HG03060 (cell line): ENCODE measurements at regions not wholly inside any gene's neighbourhood (a gene's known extent, or its start where the extent isn't known, plus 50 kb on each side); places are given as distances from the start of the nearest gene placed in this dataset.

Experiments used
- ATAC-seq: cut with Tn5 transposase; IDR thresholded peaks from one replicate; pipeline ENCODE4 v1.9.1; 2021; ENCODE audit warnings: low read depth, moderate number of reproducible peaks; ENCODE audit not compliant: unreplicated experiment

- no peak for ATAC-seq
Observed at GRCh38 chr9:27743490-27743889, 170.2 kb upstream of the C9orf72 start.

GRCh38 chr9:27747450-27747849 is 174.2 kb upstream of the C9orf72 start:
- ATAC-seq = no peak

- no peak for ATAC-seq
Observed at GRCh38 chr9:27749838-27750237, 176.6 kb upstream of the C9orf72 start.

DNA sequence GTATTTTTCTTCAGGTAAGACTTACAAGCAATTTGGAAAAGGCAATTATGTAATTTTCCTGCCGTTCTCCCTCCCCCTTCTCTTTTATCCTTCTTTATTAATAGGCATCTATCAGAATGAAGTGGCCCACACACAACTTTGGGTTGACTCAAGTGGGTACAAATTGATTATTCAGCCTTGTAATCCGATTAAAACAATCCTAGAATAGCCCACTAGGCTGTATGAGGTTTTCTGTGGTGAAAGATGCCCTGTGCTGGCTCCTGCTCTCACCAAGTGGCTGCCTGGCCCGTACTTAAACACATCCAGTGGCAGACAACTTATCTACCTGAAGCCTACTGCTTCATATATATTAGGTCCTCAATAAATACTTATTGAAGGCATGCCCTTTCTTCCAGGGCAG is 177.3 kb upstream of the C9orf72 start:
- no peak for ATAC-seq

DNA sequence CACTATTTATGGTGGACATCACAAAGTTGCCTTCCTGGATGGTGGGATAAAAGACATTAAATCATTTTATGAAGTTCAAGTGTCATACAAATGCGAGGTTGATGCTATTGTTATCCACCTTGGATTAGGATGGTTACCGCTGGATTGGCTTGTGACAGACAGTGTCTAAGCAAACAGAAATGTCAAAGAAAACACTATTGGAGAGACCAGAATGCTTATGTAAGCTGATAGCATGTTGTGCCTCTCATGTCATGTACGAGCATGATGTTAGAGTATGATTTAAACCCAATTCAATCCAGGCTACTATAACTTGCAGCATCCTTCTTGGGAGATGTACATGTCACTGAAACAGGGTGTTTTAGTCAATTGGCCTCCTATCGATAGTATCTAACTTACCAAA is 178.8 kb upstream of the C9orf72 start:
- ATAC-seq = no peak

- ATAC-seq = no peak
Observed at GRCh38 chr9:27755846-27756245, 182.6 kb upstream of the C9orf72 start.

- no peak for ATAC-seq
Observed at GRCh38 chr9:27756418-27756817, 183.1 kb upstream of the C9orf72 start.

GRCh38 chr9:27763831-27764230 is 190.6 kb upstream of the C9orf72 start:
- no peak for ATAC-seq

GRCh38 chr9:27765266-27766072 is 192.2 kb upstream of the C9orf72 start:
- no peak for ATAC-seq

- ATAC-seq = no peak
Observed at GRCh38 chr9:27766073-27766835, 193.0 kb upstream of the C9orf72 start.

DNA sequence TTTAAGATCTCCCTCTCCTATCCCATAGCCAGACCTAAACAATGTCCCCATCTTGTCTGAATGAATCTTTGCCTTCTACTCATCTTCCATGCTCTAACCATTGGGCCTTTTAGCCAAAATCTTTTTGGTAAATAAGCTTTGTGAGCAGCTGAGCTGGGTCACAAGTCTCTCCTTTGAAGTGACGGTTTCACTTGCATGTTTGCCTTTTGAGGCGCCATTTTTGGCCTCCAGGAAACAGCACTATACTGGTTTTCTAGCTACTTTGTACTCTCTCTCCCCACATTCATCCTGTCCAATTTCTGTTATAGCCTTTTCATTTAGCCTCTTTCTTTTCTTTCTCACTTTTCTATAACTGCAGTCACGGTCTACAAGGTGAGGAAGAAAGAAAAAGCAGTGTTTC is 195.5 kb upstream of the C9orf72 start:
- no peak for ATAC-seq

DNA sequence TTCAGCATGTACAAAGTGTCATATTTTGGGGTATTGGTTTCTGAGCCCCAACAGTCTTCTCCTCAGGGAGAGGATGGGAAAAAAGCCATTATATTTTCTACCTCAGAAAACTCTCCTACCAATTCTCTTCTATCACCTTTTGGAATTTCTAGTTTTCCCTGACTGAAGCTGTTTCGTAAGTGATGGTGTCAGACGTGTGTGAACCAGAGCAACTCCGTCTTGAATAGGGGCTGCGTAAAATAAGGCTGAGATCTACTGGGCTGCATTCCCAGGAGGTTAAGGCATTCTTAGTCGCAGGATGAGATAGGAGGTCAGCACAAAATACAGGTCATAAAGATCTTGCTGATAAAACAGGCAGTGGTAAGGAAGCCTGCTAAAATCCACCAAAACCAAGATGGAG is 197.3 kb upstream of the C9orf72 start:
- ATAC-seq = no peak

GRCh38 chr9:27771803-27772545 is 198.7 kb upstream of the C9orf72 start:
- no peak for ATAC-seq

GRCh38 chr9:27784847-27785713 is 211.8 kb upstream of the C9orf72 start:
- no peak for ATAC-seq

DNA sequence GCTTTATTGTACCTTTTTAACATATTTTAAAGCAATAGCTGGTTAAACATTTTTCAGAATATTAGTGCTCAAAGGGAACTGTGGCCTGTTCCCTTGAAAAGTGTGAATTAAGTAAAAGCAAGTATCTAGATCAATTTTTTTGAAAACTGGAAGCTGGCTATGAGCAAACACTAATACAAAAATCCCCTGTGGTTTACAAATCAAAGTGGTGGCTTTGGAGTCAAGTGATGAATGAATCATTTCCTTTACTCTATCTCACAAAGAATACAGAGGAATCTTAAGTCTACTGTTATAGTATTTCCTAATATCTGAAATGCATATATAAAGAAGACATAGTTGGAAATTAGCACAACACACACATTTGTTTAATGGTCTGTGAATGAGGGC is 212.4 kb upstream of the C9orf72 start:
- no peak for ATAC-seq

GRCh38 chr9:27787891-27788290 is 214.6 kb upstream of the C9orf72 start:
- no peak for ATAC-seq

GRCh38 chr9:27791311-27791710 is 218.0 kb upstream of the C9orf72 start:
- ATAC-seq = no peak

- ATAC-seq = no peak
Observed at GRCh38 chr9:27792971-27793689, 219.8 kb upstream of the C9orf72 start.

DNA sequence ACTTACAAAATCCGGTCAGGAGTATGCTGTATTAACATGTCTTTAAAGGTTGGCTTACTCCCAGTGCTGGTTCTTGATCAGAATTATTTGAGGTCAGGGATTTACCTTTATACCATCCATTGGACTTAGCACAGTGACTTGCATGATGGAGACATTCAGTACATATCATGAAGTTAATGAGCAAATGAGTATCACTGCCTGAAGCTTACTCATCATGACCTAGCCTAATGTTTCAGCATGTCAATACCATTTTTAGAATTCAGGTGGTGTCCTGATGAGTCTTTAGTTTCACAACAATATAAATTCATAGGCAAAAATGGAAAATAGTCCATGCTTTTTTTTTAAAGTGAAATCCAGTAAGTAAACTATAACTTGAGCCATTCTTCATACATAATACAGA is 226.0 kb upstream of the C9orf72 start:
- ATAC-seq = no peak

GRCh38 chr9:27800159-27800558 is 226.9 kb upstream of the C9orf72 start:
- no peak for ATAC-seq
